Left colon (tissue), 2 donors: ENCODE measurements at regions not wholly inside any gene's neighbourhood (a gene's known extent, or its start where the extent isn't known, plus 50 kb on each side); places are given as distances from the start of the nearest gene placed in this dataset.
"Not testable (repeated sequence)": the region's sequence is repeated elsewhere in the genome, so short reads cannot be mapped to it uniquely, and the experiment has no call there.

ENCODE experiments used
- ATAC-seq: fragments of 200-7000 bp; cut with Tn5 transposase; one replicate; pipeline ENCODE4 v1.9.1; 2020; ENCODE audit warnings: mild to moderate bottlenecking, moderate library complexity
- DNase-seq, 2 donors: peaks; one replicate each; pipeline ENCODE4 v3.0.0-alpha.2; 2020
- intact Hi-C, 2 donors: fragments of 100-400 bp; cut with DNase I in 1 of 2; cut with micrococcal nuclease in 1 of 2; formaldehyde crosslinking; loops; one replicate each; pipeline versions ENCODE4 v1.11.2 to v1.14.0; 2022; cut with DNase I, micrococcal nuclease
- donor health status: DM: no; HTN: no; CAD: no.
- donor health status: DM: yes; HTN: yes; CAD: no.

DNA sequence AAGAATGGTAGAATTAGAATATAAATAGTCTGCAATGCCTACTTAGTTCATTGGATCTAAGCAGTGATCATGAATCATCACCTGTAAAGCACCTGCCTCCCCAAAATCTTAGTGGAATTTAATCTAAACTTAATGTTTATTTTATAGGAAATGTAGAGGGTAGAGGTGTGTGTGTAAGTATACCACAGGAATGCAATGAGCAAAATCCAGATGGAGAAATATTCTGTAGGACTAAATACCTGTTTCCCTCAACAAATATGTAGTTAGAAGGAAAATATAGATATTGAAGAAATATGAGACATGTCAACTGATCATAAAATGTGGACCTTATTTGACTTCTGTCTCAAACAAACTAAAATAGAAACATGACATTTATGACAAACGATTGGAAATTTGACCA, 839.2 kb upstream of the FBXO33 start:
- intact Hi-C loops, result no loop called here

DNA sequence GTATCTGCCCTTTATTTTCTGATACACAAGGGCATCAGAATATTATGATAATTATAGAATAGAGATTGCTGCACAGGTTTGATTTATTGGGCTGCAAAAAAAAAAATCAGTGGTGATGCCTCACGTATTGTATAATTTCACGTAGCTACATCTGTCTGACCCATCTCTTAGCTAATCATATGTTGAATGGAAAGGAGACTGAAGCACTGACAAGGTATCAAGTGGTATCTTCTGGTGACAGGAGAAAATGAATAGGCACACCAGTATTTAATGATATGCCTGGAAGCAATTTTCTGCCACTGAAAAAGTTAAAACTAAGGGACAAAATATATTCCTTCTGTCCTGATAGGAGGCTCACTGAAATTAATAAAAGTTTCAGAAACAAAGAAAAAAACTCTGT, 837.2 kb upstream of the FBXO33 start:
- no peak for ATAC-seq
- intact Hi-C loops, result no loop called here
- no peak for DNase-seq

More for the DNA sequence above, 839.2 kb upstream of the FBXO33 start:
- no peak for DNase-seq
- ATAC-seq, result no peak

DNA sequence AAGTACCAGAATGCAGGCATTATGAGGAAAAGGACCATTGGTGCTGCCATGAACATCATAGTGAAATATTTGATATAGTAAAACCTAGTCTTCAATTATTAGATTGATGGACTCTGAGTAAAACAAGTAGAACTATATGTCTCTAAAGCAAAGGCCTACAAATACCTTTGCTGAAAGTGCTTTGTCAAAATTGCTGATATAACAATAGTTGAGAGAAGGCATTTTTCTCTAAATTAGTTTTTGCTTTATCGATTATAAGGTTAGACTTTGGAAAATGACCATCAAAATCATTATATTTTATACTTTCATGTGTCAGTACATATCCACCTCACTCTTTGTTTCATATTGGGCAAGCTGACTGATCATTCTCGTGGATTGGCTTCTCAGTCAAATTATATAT, 836.0 kb upstream of the FBXO33 start:
- DNase-seq (no peak), ATAC-seq (no peak)
- intact Hi-C loops, result no loop called here

DNA sequence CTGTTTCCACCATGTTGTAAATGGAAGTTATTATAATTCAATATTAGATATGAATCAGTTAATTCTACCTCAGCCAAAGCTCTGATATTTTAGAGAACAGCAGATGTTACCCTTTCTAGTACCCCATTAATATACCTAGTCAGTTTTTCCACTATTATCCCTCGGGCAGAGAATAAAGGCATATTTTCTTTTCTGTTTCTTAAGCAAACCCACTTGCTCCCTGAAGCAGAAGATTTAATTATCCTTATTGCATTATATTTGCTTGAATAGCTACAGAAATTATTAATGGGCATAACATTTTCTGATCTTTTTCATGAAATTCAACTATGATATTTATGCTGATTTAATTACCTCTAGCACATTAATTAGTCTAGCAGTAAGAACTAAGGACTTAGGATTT, 832.9 kb upstream of the FBXO33 start:
- intact Hi-C loops, result no loop called here
- ATAC-seq (no peak), DNase-seq (no peak)

DNA sequence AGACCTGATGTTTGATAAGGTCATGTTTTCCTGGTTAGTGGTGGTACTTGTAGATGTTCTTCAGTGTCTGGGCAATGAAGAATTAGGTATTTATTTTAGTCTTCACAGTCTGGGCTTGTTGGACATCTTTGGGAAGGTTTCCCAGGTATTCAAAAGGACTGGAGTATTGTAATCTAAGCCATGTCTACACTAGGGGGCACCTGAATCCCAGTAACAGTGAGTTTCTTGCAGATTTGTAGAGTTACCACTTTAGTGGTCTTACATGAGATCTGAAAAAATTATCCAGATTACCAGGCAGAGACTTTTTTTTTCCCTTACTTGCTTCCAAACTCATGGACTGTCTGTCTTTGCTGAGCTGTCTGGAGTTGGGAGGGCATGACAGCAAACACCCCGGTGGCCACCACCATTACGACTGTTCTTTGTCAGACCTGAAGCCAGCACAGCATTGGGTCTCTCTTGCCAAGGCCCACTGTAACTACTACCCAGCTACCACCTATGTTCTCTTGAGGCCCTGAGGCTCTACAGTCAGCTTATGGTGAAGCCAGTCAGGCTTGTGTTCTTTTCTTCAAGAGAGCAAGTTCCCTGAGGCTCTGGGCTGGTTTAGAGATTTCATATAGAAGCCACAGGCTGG, 820.7 kb upstream of the FBXO33 start:
- DNase-seq, result no peak
- intact Hi-C loops, result no loop called here
- no peak for ATAC-seq

DNA sequence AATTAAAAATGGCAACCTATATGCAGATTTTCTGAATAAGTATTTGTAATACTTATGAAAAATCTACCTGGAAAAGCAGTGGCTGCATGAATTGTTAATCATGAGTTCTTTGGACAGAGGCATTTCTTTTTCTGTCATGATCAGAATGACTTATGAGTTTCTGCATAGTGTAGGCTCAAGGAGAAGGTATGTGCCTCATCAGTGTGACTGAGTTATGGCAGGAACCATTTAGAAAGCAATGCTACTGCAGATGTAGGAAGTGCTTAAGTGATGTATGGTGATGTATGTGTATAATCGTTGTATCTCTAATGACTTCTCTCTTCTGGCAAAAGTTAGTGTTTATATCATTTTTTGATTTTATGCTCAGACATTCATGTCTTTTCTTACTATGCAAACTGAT, 816.4 kb upstream of the FBXO33 start:
- DNase-seq (no peak), ATAC-seq (no peak)
- intact Hi-C loops, result no loop called here

DNA sequence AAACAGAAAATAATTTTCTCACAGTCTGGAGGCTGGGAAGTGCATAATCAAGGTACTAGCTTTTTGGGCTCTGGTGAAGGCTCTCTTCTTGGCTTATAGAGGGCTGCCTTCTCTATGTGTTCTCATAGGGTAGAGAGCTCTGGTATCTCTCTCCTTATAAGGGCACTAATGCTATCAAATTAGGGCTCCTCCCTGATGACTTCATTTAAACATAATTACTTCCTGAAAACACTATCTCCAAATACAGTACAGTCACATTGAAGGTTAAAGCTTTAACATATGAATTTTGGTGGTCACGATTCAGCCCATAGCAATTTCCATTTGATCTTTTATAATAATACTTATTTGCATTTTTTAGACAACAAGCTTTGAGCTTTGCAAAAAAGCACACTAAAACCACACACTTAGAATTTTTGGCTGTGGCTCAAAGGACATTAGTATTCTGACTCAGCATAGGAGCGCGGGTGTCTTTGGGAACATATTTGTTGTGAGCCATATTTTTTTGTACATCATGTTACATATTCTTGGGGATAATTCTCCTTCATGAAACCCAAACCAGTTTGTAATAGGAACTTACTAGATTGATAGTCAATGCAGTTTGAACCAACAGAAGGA, 808.1 kb upstream of the FBXO33 start:
- intact Hi-C loops, result no loop called here
- ATAC-seq (no peak), DNase-seq (no peak)

DNA sequence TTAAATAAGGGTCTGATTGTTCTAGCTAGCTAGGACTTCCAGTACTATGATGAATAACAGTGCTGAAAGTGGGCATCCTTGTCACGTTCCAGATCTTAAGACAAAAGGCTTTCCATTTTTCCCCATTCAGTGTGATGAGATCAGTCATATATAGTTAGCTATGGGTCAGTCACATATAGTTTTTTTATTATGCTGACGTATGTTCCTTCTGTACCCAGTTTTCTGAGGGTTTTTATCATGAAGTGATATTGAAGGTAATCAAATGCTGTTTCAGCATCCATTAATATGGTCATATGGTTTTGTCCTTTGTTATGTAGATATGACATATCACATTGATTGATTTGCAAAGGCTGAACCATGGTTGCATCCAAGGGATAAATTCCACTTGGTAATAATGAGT, 800.1 kb upstream of the FBXO33 start:
- ATAC-seq, result no peak
- intact Hi-C loops, result no loop called here
- no peak for DNase-seq

DNA sequence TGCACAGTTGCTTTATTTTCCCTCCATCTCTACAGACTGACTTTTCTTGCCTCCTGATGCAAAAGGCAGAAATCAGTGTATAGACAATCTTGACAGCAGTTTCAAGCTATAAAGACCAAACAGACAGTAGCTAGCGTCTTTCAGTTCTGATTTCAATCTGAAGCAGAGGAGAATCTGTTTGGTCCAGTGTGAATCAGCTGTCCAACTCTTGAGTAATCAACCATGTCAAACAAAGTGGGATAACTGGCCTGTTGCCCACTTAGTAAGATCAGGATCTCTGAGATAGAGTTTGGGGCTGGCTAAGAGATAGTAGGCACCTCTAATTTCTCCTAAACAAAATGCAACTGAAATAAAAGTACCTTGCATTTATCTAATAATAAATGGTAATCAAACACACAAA, 797.4 kb upstream of the FBXO33 start:
- ATAC-seq (no peak), DNase-seq (no peak)
- intact Hi-C loops, result no loop called here

DNA sequence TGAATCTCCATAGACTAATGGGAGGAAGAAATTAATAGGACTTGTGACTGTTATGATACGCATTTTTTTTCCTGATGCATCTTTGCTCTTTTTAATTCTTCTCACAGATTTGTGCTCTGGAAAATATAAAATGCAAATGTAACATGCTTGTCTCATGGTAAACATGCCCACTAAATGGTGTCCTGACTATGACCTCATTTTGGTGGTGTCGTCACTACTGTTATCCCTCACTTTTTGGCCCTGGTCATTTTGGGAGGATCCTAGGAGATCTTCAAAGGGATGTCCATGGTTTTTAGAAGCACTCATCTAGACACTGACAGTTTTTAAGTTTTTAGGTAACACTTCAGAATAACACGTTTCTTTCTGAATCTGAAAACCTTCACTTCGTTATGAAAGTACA, 790.8 kb upstream of the FBXO33 start:
- intact Hi-C loops, result no loop called here
- no peak for ATAC-seq

DNA sequence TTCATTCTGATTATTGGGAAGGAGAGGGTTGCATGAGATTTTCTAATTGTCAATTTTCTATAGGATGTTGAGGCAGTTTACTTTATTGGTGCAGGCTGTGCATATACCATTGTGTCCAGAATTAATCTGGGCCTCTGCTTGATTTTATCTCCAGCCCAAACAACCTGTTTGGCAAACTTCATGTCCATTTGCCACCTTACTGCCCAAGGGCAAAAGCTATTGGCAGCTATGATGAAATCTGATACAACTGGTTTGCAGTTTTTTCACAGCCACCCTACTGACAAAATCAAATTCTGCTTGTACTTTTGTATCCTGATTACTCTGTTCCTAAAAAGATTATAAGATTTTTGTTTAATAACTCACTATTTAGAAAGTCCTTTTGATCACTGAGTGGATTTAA, 789.2 kb upstream of the FBXO33 start:
- ATAC-seq, result no peak
- intact Hi-C loops, result no loop called here
- no peak for DNase-seq

More for the DNA sequence above, 790.8 kb upstream of the FBXO33 start:
- no peak for DNase-seq

DNA sequence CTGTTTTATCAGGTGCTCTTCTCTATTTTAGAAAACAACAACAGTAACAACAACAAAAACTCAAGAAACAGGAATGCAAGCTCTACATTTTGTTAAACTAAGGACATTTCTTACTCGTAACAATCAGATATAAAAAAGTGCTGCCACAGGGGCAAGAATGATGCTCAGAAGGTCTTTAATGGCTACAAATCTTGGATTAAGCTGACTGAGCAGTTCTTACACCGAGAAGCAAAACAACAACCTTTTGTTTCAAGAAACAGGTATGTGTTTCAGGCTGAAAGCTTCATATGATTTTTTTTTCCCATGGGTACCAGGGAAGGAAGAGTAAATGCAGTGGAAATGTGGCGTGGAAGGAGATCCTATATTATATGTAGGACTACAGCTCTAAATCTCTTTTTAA, 786.8 kb upstream of the FBXO33 start:
- ATAC-seq, result no peak
- DNase-seq, result no peak
- intact Hi-C loops, result no loop called here

DNA sequence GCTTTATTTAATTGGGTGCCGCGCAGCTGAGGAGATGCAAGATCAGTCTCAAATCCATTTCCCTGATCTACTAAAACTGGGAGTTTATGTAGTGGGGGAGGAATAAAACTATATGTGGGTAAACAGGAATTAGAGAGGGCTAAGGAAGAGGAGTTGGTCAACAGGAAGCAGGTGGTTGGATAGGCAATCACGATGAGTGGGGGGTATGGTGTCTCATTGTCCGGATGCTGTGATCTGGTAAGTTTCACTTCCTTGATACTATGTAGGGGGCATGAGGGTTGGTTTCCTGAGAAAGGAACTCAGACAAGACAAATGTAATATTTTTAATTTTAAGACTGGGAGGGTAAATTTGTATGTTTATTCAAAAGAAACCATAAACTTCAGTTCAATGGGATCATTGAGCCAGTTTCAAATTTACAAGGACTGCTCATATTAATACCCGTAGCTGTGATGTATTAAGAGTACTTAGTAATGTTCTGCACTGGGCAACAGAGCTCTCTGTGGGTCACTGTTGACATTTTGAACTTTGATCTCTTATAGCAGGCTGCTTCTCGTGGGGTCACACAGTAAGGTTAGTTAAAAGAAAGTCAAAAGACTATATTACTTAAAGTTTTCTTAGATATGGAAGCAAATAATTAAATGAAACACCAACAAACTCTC, 786.2 kb upstream of the FBXO33 start:
- DNase-seq (no peak), ATAC-seq (no peak)
- intact Hi-C loops, result no loop called here

DNA sequence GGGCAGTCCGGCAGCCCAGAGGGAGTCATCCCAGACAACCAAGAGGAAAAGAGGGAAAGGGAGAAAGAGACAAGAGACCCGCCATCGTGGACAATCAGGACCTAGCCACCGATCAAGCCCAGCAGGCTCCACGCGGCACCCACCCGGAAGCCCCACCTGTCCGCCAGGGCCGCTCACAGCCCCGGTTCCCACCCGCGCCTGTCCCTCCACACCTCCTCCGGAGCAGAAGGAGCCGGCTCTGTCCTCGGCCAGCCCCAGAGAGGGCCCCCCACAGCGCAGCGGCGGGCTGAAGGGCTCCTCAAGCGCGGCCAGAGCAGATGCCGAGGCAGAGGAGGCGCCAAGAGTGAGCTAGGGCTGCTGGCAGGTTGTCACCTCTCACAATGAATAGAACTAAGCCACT, 784.7 kb upstream of the FBXO33 start:
- intact Hi-C loops, result no loop called here
- ATAC-seq (no peak), DNase-seq (no peak)

DNA sequence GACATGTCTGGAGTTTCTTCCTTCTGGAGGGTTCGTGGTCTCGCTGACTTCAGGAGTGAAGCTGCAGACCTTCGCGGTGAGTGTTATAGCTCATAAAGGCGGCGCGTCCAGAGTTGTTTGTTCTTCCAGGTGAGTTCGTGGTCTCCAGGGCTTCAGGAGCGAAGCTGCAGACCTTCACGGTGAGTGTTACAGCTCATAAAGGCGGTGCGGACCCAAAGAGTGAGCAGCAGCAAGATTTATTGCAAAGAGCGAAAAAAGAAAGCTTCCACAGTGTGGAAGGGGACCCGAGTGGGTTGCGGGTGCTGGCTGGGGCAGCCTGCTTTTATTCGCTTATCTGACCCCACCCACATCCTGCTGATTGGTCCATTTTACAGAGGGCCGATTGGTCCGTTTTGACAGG, 784.2 kb upstream of the FBXO33 start:
- intact Hi-C loops, DNase-seq, ATAC-seq: not testable (repeated sequence)

DNA sequence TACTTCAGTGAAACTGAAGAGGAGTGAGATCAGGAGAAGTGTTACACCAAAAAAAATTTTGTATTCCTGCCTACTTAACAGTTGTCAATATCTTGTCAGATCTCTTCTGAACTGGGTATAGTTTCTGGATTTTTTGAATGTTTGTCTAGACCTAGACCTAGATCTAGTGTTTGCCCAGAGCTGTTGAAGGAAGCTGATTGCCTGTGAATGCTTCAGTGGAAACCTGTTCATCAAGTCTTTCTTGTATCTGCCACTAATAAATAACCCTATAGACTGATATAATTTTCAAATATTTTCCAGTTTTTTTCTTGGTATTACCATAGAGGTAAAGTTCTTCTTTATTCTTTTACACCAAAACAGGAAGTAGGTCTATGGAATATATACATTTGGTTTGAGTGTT, 781.5 kb upstream of the FBXO33 start:
- no peak for ATAC-seq
- intact Hi-C loops, result no loop called here
- DNase-seq, result no peak

DNA sequence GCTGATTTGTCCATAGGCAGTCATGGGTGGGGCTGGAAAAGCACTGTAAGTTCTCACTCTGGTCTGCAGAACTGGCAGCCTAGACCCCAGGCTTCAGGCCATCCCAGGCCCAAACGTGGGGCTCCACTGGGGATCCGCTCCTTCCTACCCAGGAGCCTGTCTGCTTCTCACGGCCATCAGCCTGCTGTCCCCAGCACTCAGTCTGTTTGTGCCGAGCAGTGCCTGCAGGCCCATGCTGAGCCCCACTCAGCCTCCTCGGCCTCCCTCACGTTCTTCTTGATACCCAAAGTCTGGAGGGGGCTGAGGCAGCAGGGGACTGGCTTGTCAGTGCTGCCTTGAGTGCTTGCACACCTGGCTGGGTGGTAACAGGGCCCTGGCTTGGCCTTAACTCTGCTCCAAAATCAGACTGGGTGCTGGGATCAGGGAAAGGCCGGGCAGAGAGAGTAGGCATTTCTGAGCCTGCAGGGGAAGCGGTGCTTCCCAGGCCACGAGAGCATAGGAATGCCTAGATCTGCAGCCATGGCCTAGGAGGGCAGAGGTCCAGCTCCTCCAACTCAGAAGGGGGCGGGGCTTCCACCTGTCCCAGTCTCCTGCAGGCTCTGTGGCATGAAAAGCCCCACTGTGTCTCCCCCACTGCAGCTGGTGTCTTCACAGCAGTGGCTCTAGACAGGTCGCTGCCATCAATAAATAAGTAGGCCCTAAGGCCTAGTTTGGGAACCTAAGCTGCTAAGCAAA, 772.4 kb upstream of the FBXO33 start:
- intact Hi-C loops, result no loop called here
- ATAC-seq (no peak), DNase-seq (no peak)

DNA sequence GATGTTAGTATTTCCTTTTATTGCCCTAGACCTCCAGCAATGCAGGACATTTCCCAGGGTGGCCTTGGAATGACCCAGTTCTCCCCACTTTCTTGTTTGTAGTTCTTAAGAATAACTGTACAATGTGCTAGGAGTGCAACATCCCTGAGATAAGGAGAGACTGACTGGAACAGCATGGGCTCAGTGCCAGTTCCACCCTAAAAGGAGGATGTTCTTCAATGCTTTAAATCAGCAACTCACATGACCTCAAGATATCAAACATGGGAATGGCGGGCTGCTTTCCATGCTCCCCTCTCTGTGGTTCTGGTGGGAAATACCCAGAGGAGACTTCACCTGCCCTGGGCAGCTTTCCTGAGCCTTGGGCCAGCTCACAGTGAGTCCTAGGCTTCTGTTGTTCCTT, 766.9 kb upstream of the FBXO33 start:
- DNase-seq (no peak), ATAC-seq (no peak)
- intact Hi-C loops, result no loop called here

DNA sequence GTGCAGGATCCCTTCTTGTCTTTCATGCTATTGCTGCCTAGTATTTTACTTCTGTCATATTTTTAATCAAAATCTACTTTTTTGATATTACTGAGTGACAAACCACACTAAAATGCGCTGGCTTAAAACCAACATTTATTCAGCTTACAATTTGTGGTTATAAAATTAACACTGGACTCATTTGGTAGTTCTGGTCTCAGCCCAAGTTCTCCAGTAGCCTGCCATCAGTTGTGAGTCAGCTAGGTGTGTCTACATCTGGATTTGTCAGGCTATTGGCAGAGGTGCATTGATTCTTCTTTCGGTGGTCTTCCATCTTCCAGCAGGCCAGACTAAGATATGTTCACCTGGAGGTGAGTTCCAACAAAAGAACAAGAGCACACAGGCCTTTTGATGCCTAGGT, 765.1 kb upstream of the FBXO33 start:
- intact Hi-C loops, result no loop called here
- DNase-seq (no peak), ATAC-seq (no peak)

DNA sequence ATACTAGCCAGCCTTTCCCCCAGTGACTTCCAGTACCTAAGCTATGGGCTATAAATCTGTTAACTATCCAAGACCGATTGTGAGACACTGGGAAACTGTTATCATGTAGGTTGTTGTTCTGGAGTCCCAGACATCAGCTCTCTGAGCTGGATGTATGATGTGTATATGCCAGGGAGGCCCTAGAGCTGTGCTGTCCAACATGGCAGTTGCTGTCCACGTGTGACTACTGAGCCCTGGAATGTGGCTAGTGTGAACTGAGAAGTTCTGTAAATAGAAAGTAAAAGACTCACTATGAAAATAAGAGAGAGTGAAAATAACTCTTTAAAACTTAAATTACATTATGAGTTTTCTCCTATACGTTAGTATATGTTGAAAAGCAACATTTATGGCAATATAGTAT, 755.8 kb upstream of the FBXO33 start:
- DNase-seq (no peak), ATAC-seq (no peak)
- intact Hi-C loops, result no loop called here
